ENCODE measurements at regions not wholly inside any gene's neighbourhood (a gene's known extent, or its start where the extent isn't known, plus 50 kb on each side); places are given as distances from the start of the nearest gene placed in this dataset.

- Histone ChIP-seq H2AFZ (ENCODE audit: low read depth) (no peak overlapping the region), H3K4me3 (IDR thresholded peaks at IDR 0.05; ENCODE audit: insufficient read depth, low read depth, low read length) (no peak overlapping the region), H3K27me3 (ENCODE audit: insufficient read depth, low read depth) (no peaks in the 10 kb centered on the region), H4K20me1 (ENCODE audit: insufficient read depth) (no peaks in the 10 kb centered on the region), H3K4me2 (no peak overlapping the region), H3K36me3 (ENCODE audit: insufficient read depth) (no peaks in the 10 kb centered on the region), H3K9ac (no peak overlapping the region), H3K79me2 (ENCODE audit: insufficient read depth, low read depth) (no peaks in the 10 kb centered on the region), H3K27ac (no peak overlapping the region), H3K4me1 (ENCODE audit: low read depth, poor library complexity, severe bottlenecking) (no peaks in the 10 kb centered on the region)
- TF ChIP-seq CTCF (conservative IDR thresholded peaks at IDR 0.05; ENCODE audit: low read depth, low read length): no peak
These were observed 334.9 kb downstream of the PARP8 start for GRCh38 chr5:51001227-51001923.

- no peak for TF ChIP-seq CTCF (conservative IDR thresholded peaks at IDR 0.05; ENCODE audit: low read depth, low read length)
These were observed 335.9 kb downstream of the PARP8 start for GRCh38 chr5:51002368-51002767.

GRCh38 chr5:51013036-51013435 lies 346.6 kb downstream of the PARP8 start:
- Histone ChIP-seq H3K4me1 (ENCODE audit: low read depth, poor library complexity, severe bottlenecking) (peaks cover 39% of the 10 kb centered on the region), H3K79me2 (ENCODE audit: insufficient read depth, low read depth) (no peaks in the 10 kb centered on the region), H3K27me3 (ENCODE audit: insufficient read depth, low read depth) (no peaks in the 10 kb centered on the region), H2AFZ (ENCODE audit: low read depth) (peak overlapping the region; percentile 39; the same call in 1 of the 2 replicates), H3K27ac (peak overlapping the region; percentile 19; the same call in 1 of the 2 replicates), H3K4me2 (peak overlapping the region; percentile 17; the same call in 1 of the 2 replicates), H4K20me1 (ENCODE audit: insufficient read depth) (no peaks in the 10 kb centered on the region), H3K4me3 (IDR thresholded peaks at IDR 0.05; ENCODE audit: insufficient read depth, low read depth, low read length) (no peak overlapping the region), H3K9ac (no peak overlapping the region), H3K36me3 (ENCODE audit: insufficient read depth) (no peaks in the 10 kb centered on the region)
- no peak for TF ChIP-seq CTCF (conservative IDR thresholded peaks at IDR 0.05; ENCODE audit: low read depth, low read length)

More at GRCh38 chr5:51002368-51002767, 335.9 kb downstream of the PARP8 start:
- H4K20me1 ChIP-seq (ENCODE audit: insufficient read depth): no peaks in the 10 kb centered on the region
- H3K9ac ChIP-seq: no peak overlapping the region
- H3K27me3 ChIP-seq (ENCODE audit: insufficient read depth, low read depth): no peaks in the 10 kb centered on the region
- no peak overlapping the region for H3K4me2 ChIP-seq
- H3K79me2 ChIP-seq (ENCODE audit: insufficient read depth, low read depth): no peaks in the 10 kb centered on the region
- no peaks in the 10 kb centered on the region for H3K36me3 ChIP-seq (ENCODE audit: insufficient read depth)
- no peak overlapping the region for H3K4me3 ChIP-seq (IDR thresholded peaks at IDR 0.05; ENCODE audit: insufficient read depth, low read depth, low read length)
- H3K4me1 ChIP-seq (ENCODE audit: low read depth, poor library complexity, severe bottlenecking): no peaks in the 10 kb centered on the region
- no peak overlapping the region for H2AFZ ChIP-seq (ENCODE audit: low read depth)
- H3K27ac ChIP-seq: no peak overlapping the region

GRCh38 chr5:51018423-51018822 lies 352.0 kb downstream of the PARP8 start:
- peak overlapping the region; percentile 44 for H3K4me2 ChIP-seq
- H3K4me1 ChIP-seq (ENCODE audit: low read depth, poor library complexity, severe bottlenecking): peaks cover 48% of the 10 kb centered on the region
- H2AFZ ChIP-seq (ENCODE audit: low read depth): no peak overlapping the region
- no peaks in the 10 kb centered on the region for H3K27me3 ChIP-seq (ENCODE audit: insufficient read depth, low read depth)
- H3K27ac ChIP-seq: peak overlapping the region; percentile 16; the same call in 1 of the 2 replicates
- no peak for TF ChIP-seq CTCF (conservative IDR thresholded peaks at IDR 0.05; ENCODE audit: low read depth, low read length)
- H3K36me3 ChIP-seq (ENCODE audit: insufficient read depth): no peaks in the 10 kb centered on the region
- H3K9ac ChIP-seq: no peak overlapping the region
- H3K79me2 ChIP-seq (ENCODE audit: insufficient read depth, low read depth): no peaks in the 10 kb centered on the region
- no peak overlapping the region for H3K4me3 ChIP-seq (IDR thresholded peaks at IDR 0.05; ENCODE audit: insufficient read depth, low read depth, low read length)
- no peaks in the 10 kb centered on the region for H4K20me1 ChIP-seq (ENCODE audit: insufficient read depth)

Data from KMS-11 (cell line).